GM18519 (cell line): ENCODE measurements at regions not wholly inside any gene's neighbourhood (a gene's known extent, or its start where the extent isn't known, plus 50 kb on each side); places are given as distances from the start of the nearest gene placed in this dataset.
"Not testable (repeated sequence)": the region's sequence is repeated elsewhere in the genome, so short reads cannot be mapped to it uniquely, and the experiment has no call there.

Experiments used
- ATAC-seq: cut with Tn5 transposase; IDR thresholded peaks from one replicate; pipeline ENCODE4 v1.9.1; 2021; ENCODE audit warnings: mild to moderate bottlenecking, moderate library complexity; ENCODE audit not compliant: unreplicated experiment, low FRiP score

GRCh38 chr9:129547063-129547462, 73.8 kb downstream of the C9orf50 start:
- no peak for ATAC-seq

GRCh38 chr9:129545876-129546275, 75.0 kb downstream of the C9orf50 start:
- ATAC-seq, result not testable (repeated sequence)

GRCh38 chr9:129544761-129545160, 76.1 kb downstream of the C9orf50 start:
- ATAC-seq, result no peak

- ATAC-seq, result no peak
Measured at GRCh38 chr9:129542741-129543140, 78.2 kb downstream of the C9orf50 start.

- ATAC-seq, result no peak
Measured at GRCh38 chr9:129541270-129541669, 79.6 kb downstream of the C9orf50 start.

GRCh38 chr9:129539446-129539845, 81.5 kb downstream of the C9orf50 start:
- ATAC-seq, result no peak

GRCh38 chr9:129531860-129532402, 89.0 kb downstream of the C9orf50 start:
- ATAC-seq, result not testable (repeated sequence)

GRCh38 chr9:129527955-129528354, 92.9 kb downstream of the C9orf50 start:
- not testable (repeated sequence) for ATAC-seq

GRCh38 chr9:129525656-129526196, 95.2 kb downstream of the C9orf50 start:
- ATAC-seq, result no peak

GRCh38 chr9:129524582-129525270, 96.2 kb downstream of the C9orf50 start:
- ATAC-seq, result no peak

GRCh38 chr9:129523943-129524581, 96.8 kb downstream of the C9orf50 start:
- ATAC-seq, result no peak

- no peak for ATAC-seq
Measured at GRCh38 chr9:129522351-129522750, 98.5 kb downstream of the C9orf50 start.

GRCh38 chr9:129520082-129520481, 100.8 kb downstream of the C9orf50 start:
- ATAC-seq, result no peak

- ATAC-seq, result no peak
Measured at GRCh38 chr9:129518074-129518473, 102.8 kb downstream of the C9orf50 start.

- ATAC-seq, result no peak
Measured at GRCh38 chr9:129517006-129517405, 103.9 kb downstream of the C9orf50 start.

GRCh38 chr9:129514891-129515290, 106.0 kb downstream of the C9orf50 start:
- ATAC-seq, result no peak

GRCh38 chr9:129514497-129514867, 106.4 kb downstream of the C9orf50 start:
- ATAC-seq, result no peak

- no peak for ATAC-seq
Measured at GRCh38 chr9:129513856-129514496, 106.9 kb downstream of the C9orf50 start.

GRCh38 chr9:129513282-129513681, 107.6 kb downstream of the C9orf50 start:
- ATAC-seq, result no peak

- ATAC-seq, result no peak
Measured at GRCh38 chr9:129511285-129511900, 109.5 kb downstream of the C9orf50 start.

GRCh38 chr9:129509533-129509928, 111.4 kb downstream of the C9orf50 start:
- no peak for ATAC-seq
